ENCODE measurements at regions not wholly inside any gene's neighbourhood (a gene's known extent, or its start where the extent isn't known, plus 50 kb on each side); places are given as distances from the start of the nearest gene placed in this dataset.

DNA sequence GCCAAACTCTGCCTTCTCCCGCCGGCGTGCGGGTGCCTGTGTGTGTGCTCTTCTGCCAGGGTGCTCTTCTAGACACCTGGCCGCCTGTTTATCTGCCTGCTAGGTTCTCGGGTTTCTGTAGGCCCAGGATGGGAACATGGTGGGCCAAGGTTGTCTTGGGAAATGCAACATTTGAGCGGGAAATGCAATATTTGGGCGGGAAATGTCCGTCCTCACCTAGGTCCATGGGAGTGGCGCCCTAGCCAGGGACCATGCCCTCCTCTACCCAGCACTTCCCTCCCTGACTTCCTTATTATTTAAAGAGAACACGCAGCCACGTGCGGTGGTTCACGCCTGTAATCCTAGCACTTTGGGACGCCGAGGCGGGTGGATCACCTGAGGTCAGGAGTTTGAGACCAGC lies 392.6 kb downstream of the FAT4 start:
- WGBS, 3 donors = 96 to 98% (median 97%) methylated on average over 17 of the region's 17 CpGs
- H3K27ac ChIP-seq = no peak overlapping the region
- H3K27me3 ChIP-seq = no peaks in the 10 kb centered on the region
- H3K36me3 ChIP-seq = no peaks in the 10 kb centered on the region
- intact Hi-C loops (cut with DNase I) = no loop called here
- TF ChIP-seq POLR2A (IDR thresholded peaks at IDR 0.05) = no peak
- TF ChIP-seq, protein P1, sequence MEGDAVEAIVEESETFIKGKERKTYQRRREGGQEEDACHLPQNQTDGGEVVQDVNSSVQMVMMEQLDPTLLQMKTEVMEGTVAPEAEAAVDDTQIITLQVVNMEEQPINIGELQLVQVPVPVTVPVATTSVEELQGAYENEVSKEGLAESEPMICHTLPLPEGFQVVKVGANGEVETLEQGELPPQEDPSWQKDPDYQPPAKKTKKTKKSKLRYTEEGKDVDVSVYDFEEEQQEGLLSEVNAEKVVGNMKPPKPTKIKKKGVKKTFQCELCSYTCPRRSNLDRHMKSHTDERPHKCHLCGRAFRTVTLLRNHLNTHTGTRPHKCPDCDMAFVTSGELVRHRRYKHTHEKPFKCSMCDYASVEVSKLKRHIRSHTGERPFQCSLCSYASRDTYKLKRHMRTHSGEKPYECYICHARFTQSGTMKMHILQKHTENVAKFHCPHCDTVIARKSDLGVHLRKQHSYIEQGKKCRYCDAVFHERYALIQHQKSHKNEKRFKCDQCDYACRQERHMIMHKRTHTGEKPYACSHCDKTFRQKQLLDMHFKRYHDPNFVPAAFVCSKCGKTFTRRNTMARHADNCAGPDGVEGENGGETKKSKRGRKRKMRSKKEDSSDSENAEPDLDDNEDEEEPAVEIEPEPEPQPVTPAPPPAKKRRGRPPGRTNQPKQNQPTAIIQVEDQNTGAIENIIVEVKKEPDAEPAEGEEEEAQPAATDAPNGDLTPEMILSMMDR (IDR thresholded peaks at IDR 0.05) = no peak
- no peak for TF ChIP-seq EP300 (IDR thresholded peaks at IDR 0.05)
- DNase-seq = no peak
- H3K9me3 ChIP-seq = no peaks in the 10 kb centered on the region
- H3K4me3 ChIP-seq = no peak overlapping the region
- no peaks in the 10 kb centered on the region for H3K4me1 ChIP-seq (ENCODE audit: insufficient read depth)

DNA sequence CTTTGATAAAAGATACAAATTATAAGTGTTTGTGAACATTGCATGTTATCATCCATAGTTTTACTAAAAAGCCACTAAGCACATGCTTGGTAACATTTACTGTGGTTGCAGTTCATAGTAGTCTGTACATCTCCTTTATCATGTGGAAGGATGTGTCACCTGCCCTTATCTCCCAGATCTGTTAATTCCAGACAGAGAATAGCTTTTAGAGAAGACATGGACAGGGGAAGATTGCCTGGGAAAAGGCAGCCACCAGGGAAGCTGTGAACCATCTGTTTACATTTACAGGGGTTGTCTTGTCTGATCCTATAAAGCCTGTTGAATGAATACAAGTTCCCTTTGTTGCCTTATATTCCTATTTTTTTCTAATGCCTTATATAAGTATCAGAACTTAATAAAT lies 396.0 kb downstream of the FAT4 start:
- DNase-seq = no peak
- intact Hi-C loops (cut with DNase I) = no loop called here
- TF ChIP-seq POLR2A (IDR thresholded peaks at IDR 0.05) (no peak), EP300 (IDR thresholded peaks at IDR 0.05) (no peak)
- TF ChIP-seq, protein P1 (IDR thresholded peaks at IDR 0.05) = no peak
- Histone ChIP-seq H3K27ac (no peak overlapping the region), H3K4me3 (no peak overlapping the region), H3K4me1 (ENCODE audit: insufficient read depth) (no peaks in the 10 kb centered on the region), H3K9me3 (no peaks in the 10 kb centered on the region), H3K36me3 (no peaks in the 10 kb centered on the region), H3K27me3 (no peaks in the 10 kb centered on the region)

DNA sequence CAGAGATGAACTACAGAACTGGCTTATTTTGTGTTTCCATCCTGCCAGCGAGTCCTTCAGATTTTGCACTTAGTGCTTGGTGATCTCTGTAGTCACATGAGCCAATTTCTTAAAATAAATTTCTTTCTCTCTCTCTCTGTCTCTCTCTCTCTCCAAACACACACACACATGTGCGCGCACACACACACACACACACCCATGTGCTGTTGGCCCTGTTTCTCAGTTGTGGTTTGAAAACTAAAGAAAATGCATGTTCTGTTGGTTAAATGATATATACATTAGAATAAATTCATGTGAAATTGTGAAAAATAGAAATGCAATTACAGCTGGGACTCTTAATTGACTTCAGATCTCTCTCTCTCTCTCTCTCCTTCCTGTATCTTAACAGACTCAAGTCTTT lies 399.3 kb downstream of the FAT4 start:
- H3K36me3 ChIP-seq = no peaks in the 10 kb centered on the region
- H3K27me3 ChIP-seq = no peaks in the 10 kb centered on the region
- DNase-seq = no peak
- no peak for TF ChIP-seq POLR2A (IDR thresholded peaks at IDR 0.05)
- TF ChIP-seq, protein P1 (IDR thresholded peaks at IDR 0.05) = no peak
- no peak for TF ChIP-seq EP300 (IDR thresholded peaks at IDR 0.05)
- WGBS, 3 donors = 78 to 87% (median 80%) methylated on average over 3 of the region's 3 CpGs
- intact Hi-C loops (cut with DNase I) = no loop called here
- H3K27ac ChIP-seq = no peak overlapping the region
- no peak overlapping the region for H3K4me3 ChIP-seq
- no peaks in the 10 kb centered on the region for H3K4me1 ChIP-seq (ENCODE audit: insufficient read depth)
- H3K9me3 ChIP-seq = no peaks in the 10 kb centered on the region

DNA sequence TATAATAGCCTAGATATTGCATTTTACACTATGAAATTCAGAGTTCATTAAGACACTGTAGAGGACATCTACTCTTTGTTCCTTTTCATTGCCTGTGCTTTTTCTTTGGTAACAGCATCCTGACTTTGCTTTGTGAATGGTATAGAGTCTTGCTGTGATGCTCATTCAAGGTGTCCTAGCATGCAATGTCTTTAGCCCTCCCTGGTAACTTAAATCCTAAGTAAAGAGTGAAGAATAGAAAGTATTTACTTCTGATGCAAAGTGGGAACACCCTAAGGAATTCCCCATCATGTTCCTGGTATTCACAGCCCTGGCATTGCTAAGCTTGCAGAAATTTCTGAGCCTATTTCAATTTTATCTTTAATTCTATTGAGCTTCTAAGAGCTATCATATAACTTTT lies 400.1 kb downstream of the FAT4 start:
- H3K4me1 ChIP-seq (ENCODE audit: insufficient read depth) = no peaks in the 10 kb centered on the region
- H3K27me3 ChIP-seq = no peaks in the 10 kb centered on the region
- intact Hi-C loops (cut with DNase I) = no loop called here
- H3K27ac ChIP-seq = no peak overlapping the region
- H3K36me3 ChIP-seq = no peaks in the 10 kb centered on the region
- TF ChIP-seq POLR2A (IDR thresholded peaks at IDR 0.05) = no peak
- TF ChIP-seq EP300 (IDR thresholded peaks at IDR 0.05) = no peak
- TF ChIP-seq, protein P1 (IDR thresholded peaks at IDR 0.05) = no peak
- no peak for DNase-seq
- H3K4me3 ChIP-seq = no peak overlapping the region
- H3K9me3 ChIP-seq = no peaks in the 10 kb centered on the region

DNA sequence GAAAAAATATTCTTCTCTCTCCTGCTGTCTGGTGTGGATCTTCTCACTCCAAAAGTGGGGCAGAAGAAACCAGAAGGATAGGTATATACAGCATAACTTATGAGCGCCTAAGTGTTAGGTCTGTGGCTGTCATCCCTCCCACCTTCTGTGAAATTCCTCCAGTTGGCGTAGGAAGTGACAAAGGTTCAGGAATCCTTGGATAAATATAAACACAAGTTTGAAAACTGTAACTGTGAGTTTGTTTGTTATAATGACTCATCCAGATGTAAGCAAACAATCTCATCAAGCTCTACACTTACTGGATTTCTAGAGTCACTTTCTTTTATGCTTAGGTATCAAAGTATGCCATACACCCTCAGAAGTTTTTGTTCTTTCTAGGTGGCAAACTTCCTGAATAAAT lies 405.2 kb downstream of the FAT4 start:
- H3K9me3 ChIP-seq = no peaks in the 10 kb centered on the region
- no peak for TF ChIP-seq POLR2A (IDR thresholded peaks at IDR 0.05)
- no peak for TF ChIP-seq EP300 (IDR thresholded peaks at IDR 0.05)
- TF ChIP-seq, protein P1 (IDR thresholded peaks at IDR 0.05) = no peak
- no peaks in the 10 kb centered on the region for H3K36me3 ChIP-seq
- WGBS, 3 donors = 73 to 95% (median 86%) methylated on average over 2 of the region's 2 CpGs
- H3K4me1 ChIP-seq (ENCODE audit: insufficient read depth) = no peaks in the 10 kb centered on the region
- H3K4me3 ChIP-seq = no peak overlapping the region
- no peak for DNase-seq
- intact Hi-C loops (cut with DNase I) = no loop called here
- no peaks in the 10 kb centered on the region for H3K27me3 ChIP-seq
- no peak overlapping the region for H3K27ac ChIP-seq
